ENCODE measurements at regions not wholly inside any gene's neighbourhood (a gene's known extent, or its start where the extent isn't known, plus 50 kb on each side); places are given as distances from the start of the nearest gene placed in this dataset.

GRCh38 chr3:166962911-166963310 lies 417.2 kb downstream of the ZBBX start:
- H3K4me2 ChIP-seq (ENCODE audit: low read length), result no peak overlapping the region
- intact Hi-C loops (cut with micrococcal nuclease), result no loop called here
- H3K79me2 ChIP-seq (ENCODE audit: low read length), result no peaks in the 10 kb centered on the region
- TF ChIP-seq CTCF (conservative IDR thresholded peaks at IDR 0.05; ENCODE audit: low read depth, low read length), result no peak
- TF ChIP-seq EZH2phosphoT487 (IDR thresholded peaks at IDR 0.05; ENCODE audit: borderline replicate concordance, low read length), result no peak
- TF ChIP-seq EZH2 (IDR thresholded peaks at IDR 0.05; ENCODE audit: low read length, unreplicated experiment), result no peak
- no peak overlapping the region for H3K27ac ChIP-seq (ENCODE audit: low read length)
- no peak for DNase-seq
- no peak for ATAC-seq
- POLR2A ChIA-PET (ENCODE audit: unreplicated experiment), result no interaction called here
- H2AFZ ChIP-seq (ENCODE audit: low read length), result no peak overlapping the region
- no peak overlapping the region for H3K9ac ChIP-seq (ENCODE audit: low read length)
- no TSS peak for BruUV-seq (replicated peaks)
- no peaks in the 10 kb centered on the region for H3K36me3 ChIP-seq (ENCODE audit: low read depth, low read length)
- CTCF ChIA-PET, result no interaction called here
- no peaks in the 10 kb centered on the region for H3K27me3 ChIP-seq (ENCODE audit: low read length)
- H3K4me1 ChIP-seq (ENCODE audit: insufficient read depth, low read length), result no peaks in the 10 kb centered on the region
- no peaks in the 10 kb centered on the region for H3K9me2 ChIP-seq (replicated peaks; ENCODE audit: low read length)
- no peak overlapping the region for H3K4me3 ChIP-seq (ENCODE audit: low read length)
- H4K20me1 ChIP-seq (ENCODE audit: low read length), result no peaks in the 10 kb centered on the region
- no peaks in the 10 kb centered on the region for H3K9me3 ChIP-seq (ENCODE audit: low read length)
- no peaks in the 10 kb centered on the region for H3F3A ChIP-seq (ENCODE audit: low read length, unreplicated experiment)

- Histone ChIP-seq H3K4me1 (ENCODE audit: insufficient read depth, low read length) (no peaks in the 10 kb centered on the region), H3K9ac (ENCODE audit: low read length) (no peak overlapping the region), H3K9me2 (replicated peaks; ENCODE audit: low read length) (no peaks in the 10 kb centered on the region), H3K27ac (ENCODE audit: low read length) (no peak overlapping the region), H3F3A (ENCODE audit: low read length, unreplicated experiment) (no peaks in the 10 kb centered on the region), H2AFZ (ENCODE audit: low read length) (no peak overlapping the region), H3K9me3 (ENCODE audit: low read length) (no peaks in the 10 kb centered on the region), H3K79me2 (ENCODE audit: low read length) (no peaks in the 10 kb centered on the region), H3K4me3 (ENCODE audit: low read length) (no peak overlapping the region), H4K20me1 (ENCODE audit: low read length) (no peaks in the 10 kb centered on the region), H3K27me3 (ENCODE audit: low read length) (no peaks in the 10 kb centered on the region), H3K36me3 (ENCODE audit: low read depth, low read length) (no peaks in the 10 kb centered on the region), H3K4me2 (ENCODE audit: low read length) (no peak overlapping the region)
- POLR2A ChIA-PET (ENCODE audit: unreplicated experiment), result no interaction called here
- ATAC-seq (no peak), DNase-seq (no peak)
- TF ChIP-seq CTCF (conservative IDR thresholded peaks at IDR 0.05; ENCODE audit: low read depth, low read length), result no peak
- TF ChIP-seq EZH2phosphoT487 (IDR thresholded peaks at IDR 0.05; ENCODE audit: borderline replicate concordance, low read length), result no peak
- no peak for TF ChIP-seq EZH2 (IDR thresholded peaks at IDR 0.05; ENCODE audit: low read length, unreplicated experiment)
- no TSS peak for BruUV-seq (replicated peaks)
- intact Hi-C loops (cut with micrococcal nuclease), result no loop called here
- CTCF ChIA-PET, result no interaction called here
Observed at GRCh38 chr3:166957121-166957520, 423.0 kb downstream of the ZBBX start.

- TF ChIP-seq CTCF (conservative IDR thresholded peaks at IDR 0.05; ENCODE audit: low read depth, low read length), result no peak
- no peak for TF ChIP-seq EZH2phosphoT487 (IDR thresholded peaks at IDR 0.05; ENCODE audit: borderline replicate concordance, low read length)
- TF ChIP-seq EZH2 (IDR thresholded peaks at IDR 0.05; ENCODE audit: low read length, unreplicated experiment), result no peak
- no peaks in the 10 kb centered on the region for H4K20me1 ChIP-seq (ENCODE audit: low read length)
- no peak overlapping the region for H3K9ac ChIP-seq (ENCODE audit: low read length)
- BruUV-seq (replicated peaks), result no TSS peak
- H3F3A ChIP-seq (ENCODE audit: low read length, unreplicated experiment), result no peaks in the 10 kb centered on the region
- no peak overlapping the region for H3K4me3 ChIP-seq (ENCODE audit: low read length)
- H3K9me2 ChIP-seq (replicated peaks; ENCODE audit: low read length), result no peaks in the 10 kb centered on the region
- ATAC-seq (no peak; the same call in 1 of the 2 replicates), DNase-seq (peak; percentile 27)
- no peaks in the 10 kb centered on the region for H3K79me2 ChIP-seq (ENCODE audit: low read length)
- H3K27ac ChIP-seq (ENCODE audit: low read length), result no peak overlapping the region
- ChIA-PET POLR2A (ENCODE audit: unreplicated experiment) (no interaction called here), CTCF (no interaction called here)
- H2AFZ ChIP-seq (ENCODE audit: low read length), result no peak overlapping the region
- H3K4me2 ChIP-seq (ENCODE audit: low read length), result no peak overlapping the region
- H3K9me3 ChIP-seq (ENCODE audit: low read length), result no peaks in the 10 kb centered on the region
- H3K4me1 ChIP-seq (ENCODE audit: insufficient read depth, low read length), result no peaks in the 10 kb centered on the region
- intact Hi-C loops (cut with micrococcal nuclease), result no loop called here
- no peaks in the 10 kb centered on the region for H3K27me3 ChIP-seq (ENCODE audit: low read length)
- H3K36me3 ChIP-seq (ENCODE audit: low read depth, low read length), result no peaks in the 10 kb centered on the region
Observed at GRCh38 chr3:166955201-166955939, 424.7 kb downstream of the ZBBX start.
